ENCODE measurements at regions not wholly inside any gene's neighbourhood (a gene's known extent, or its start where the extent isn't known, plus 50 kb on each side); places are given as distances from the start of the nearest gene placed in this dataset.

- TF ChIP-seq ATF3 (IDR thresholded peaks at IDR 0.05; ENCODE audit: insufficient read depth, low read depth, low read length), result no peak
- no peak for TF ChIP-seq CEBPB (IDR thresholded peaks at IDR 0.05; ENCODE audit: low read depth, low read length)
- TF ChIP-seq RBBP5 (IDR thresholded peaks at IDR 0.05; ENCODE audit: borderline replicate concordance, low read depth, low read length), result no peak
- no peak for TF ChIP-seq CTCF (IDR thresholded peaks at IDR 0.05; ENCODE audit: control extremely low read depth in 1 of 3, insufficient read depth in 1 of 3, low read depth in 1 of 3, low read length in 3 of 3)
- no peak for TF ChIP-seq POLR2AphosphoS5 (IDR thresholded peaks at IDR 0.05; ENCODE audit: low read depth, low read length)
- no peak for TF ChIP-seq CHD1 (IDR thresholded peaks at IDR 0.05; ENCODE audit: low read depth, low read length)
- TF ChIP-seq JUND (IDR thresholded peaks at IDR 0.05; ENCODE audit: low read length), result no peak
Observed at GRCh38 chr2:103817746-103818145, 1036.2 kb upstream of the POU3F3 start.

All from H1 (cell line).